Daoy (cell line): ENCODE measurements at regions not wholly inside any gene's neighbourhood (a gene's known extent, or its start where the extent isn't known, plus 50 kb on each side); places are given as distances from the start of the nearest gene placed in this dataset.
"Not testable (repeated sequence)": the region's sequence is repeated elsewhere in the genome, so short reads cannot be mapped to it uniquely, and the experiment has no call there.

ENCODE experiments used
- DNase-seq: peaks from one replicate; pipeline ENCODE4 v3.0.0-alpha.2; 2015; ENCODE audit warnings: low read depth

- DNase-seq = no peak
Measured at GRCh38 chr3:103169289-103169688, 734.5 kb downstream of the ZPLD1 start.

GRCh38 chr3:103170651-103171050 lies 735.8 kb downstream of the ZPLD1 start:
- DNase-seq = no peak

GRCh38 chr3:103173940-103174339 lies 739.1 kb downstream of the ZPLD1 start:
- no peak for DNase-seq

GRCh38 chr3:103181160-103181559 lies 746.3 kb downstream of the ZPLD1 start:
- no peak for DNase-seq

- DNase-seq = no peak
Measured at GRCh38 chr3:103184772-103185171, 750.0 kb downstream of the ZPLD1 start.

DNA sequence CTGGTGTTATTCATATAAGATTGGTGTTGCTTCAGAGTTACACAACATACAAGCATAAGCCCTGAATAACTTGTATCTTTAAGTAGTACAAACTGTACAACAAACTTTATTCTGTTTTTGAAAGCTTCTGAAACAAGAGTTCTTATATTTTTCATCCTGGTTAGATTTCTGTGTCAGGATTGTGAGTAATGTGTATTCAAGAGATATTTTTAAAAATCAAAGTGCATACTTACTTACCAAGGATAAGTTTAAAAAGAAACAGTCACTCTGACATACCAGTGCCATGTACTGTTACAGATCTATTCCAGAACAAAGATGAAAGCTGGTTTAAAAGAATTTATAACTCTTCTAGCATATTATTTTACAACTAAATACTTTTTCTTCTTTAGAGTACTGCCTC lies 755.1 kb downstream of the ZPLD1 start:
- DNase-seq = no peak

DNA sequence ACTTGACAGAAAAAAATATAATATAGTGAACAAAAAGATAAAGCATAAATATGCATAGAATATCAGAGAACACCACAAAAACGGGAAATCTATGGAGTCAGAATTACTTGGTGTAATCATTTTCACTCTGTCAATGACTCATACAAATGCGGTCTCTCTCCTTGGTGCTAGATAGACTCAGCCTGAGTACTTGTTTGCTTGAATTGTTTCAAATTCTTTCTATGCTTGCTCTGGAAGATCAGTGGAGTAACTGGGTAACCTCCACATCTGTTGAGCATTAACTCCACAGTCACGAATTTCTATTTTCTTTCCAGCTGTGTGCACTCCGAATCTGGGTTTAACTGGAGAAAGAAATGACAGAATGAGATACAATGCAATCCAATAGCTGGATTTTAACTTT lies 760.4 kb downstream of the ZPLD1 start:
- DNase-seq = no peak

DNA sequence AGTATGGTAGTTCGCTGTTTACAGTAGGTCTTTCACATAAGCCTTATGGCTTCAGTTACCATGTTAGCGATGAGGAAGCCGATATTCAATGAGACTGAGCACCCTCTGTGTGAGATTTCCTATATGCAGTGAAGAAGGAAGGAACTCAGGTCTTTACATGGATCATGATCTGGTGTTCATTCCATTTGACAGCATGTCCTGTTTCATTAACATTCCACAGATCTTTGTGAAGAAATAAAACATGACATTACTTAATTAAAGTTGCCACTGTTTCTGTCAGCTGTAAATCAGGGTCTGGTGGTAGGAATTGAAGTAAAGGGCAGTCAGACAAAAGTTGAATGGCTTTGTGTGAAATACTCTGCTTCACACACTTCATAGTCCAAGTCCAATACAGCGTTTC lies 768.6 kb downstream of the ZPLD1 start:
- no peak for DNase-seq

DNA sequence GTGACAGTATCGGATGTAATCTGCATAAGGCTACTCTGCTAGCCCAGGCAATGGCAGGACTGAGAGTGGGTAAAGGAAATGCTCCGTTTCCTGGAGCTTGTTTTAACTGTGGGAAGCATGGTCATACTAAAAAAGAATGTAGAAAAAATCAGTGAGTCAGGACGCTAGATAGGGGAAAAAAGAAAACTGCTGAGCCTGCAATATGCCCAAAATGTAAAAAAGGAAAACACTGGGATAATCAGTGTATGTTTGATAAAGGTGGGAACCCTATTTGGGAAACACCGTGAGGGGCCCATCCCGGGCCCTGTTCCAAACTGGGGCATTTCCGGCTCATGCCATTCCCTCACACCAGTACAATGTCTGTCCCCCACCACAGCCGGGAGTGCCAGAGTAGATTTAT lies 775.8 kb downstream of the ZPLD1 start:
- DNase-seq = no peak

GRCh38 chr3:103218146-103218545 lies 783.3 kb downstream of the ZPLD1 start:
- DNase-seq = no peak

GRCh38 chr3:103218793-103219192 lies 784.0 kb downstream of the ZPLD1 start:
- DNase-seq = no peak

- no peak for DNase-seq
Measured at GRCh38 chr3:103227651-103228050, 792.8 kb downstream of the ZPLD1 start.

DNA sequence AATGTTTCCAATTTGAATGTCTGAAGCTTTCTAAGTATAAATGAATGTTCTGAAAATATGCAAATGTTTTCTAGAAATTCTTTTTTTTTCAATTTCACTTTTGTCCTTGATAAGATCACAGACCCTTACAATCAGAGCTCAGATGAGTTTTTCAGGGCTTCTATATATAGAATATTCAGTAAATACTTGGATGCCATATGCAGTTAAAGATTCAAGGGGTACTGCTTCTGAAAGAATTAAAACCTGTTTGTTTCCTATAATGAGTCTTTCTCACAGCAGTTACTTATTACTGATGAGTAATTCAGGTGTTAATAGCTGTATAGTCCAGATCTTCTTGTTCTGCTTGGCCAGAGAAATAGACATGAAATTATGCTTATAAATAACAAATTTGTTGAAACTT lies 812.6 kb downstream of the ZPLD1 start:
- no peak for DNase-seq

- DNase-seq = not testable (repeated sequence)
Measured at GRCh38 chr3:103254827-103255226, 820.0 kb downstream of the ZPLD1 start.

GRCh38 chr3:103269287-103269686 lies 834.5 kb downstream of the ZPLD1 start:
- DNase-seq = no peak

GRCh38 chr3:103271575-103271974 lies 836.8 kb downstream of the ZPLD1 start:
- no peak for DNase-seq

DNA sequence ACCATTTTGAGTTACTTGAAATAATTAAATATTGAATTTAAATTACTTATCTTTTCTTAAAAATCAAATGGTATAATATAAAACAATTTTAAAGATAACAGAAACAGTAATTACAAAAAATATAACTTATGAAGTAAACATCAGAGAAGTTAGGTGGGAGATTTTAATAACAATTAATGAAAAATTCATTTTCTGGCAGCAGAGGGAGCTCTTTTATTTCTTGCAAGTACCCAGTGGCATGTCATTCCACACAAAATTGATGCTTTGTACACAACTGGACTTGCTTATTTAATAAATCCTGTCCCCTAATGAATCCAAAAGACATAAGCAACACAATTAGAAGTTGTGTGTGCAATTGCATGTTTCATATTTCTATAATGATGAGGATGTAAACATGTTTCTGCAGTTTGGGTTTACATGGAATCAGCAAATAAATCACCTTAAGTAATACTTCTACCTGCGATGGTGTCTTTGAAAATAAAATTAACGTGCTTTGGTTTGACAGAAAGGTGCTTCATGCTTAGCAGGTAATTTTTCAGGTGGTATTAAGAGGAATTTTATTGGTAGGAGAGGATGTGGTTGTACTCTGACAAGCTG lies 861.3 kb downstream of the ZPLD1 start:
- no peak for DNase-seq

DNA sequence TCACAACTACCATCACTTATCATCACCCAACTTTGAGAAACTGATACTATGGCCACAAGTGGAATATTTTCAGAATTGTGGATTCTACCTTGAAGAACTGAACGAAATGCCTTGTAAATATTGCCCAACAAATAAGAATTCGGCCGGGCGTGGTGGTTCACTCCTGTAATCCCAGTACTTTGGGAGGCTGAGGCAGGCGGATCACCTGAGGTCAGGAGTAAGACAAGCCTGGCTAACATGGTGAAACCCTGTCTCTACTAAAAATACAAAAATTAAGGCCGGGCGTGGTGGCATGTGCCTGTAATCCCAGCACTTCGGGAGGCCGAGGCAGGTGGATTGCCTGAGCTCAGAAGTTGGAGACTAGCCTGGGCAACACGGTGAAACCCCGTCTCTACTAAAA lies 862.7 kb downstream of the ZPLD1 start:
- DNase-seq = not testable (repeated sequence)

DNA sequence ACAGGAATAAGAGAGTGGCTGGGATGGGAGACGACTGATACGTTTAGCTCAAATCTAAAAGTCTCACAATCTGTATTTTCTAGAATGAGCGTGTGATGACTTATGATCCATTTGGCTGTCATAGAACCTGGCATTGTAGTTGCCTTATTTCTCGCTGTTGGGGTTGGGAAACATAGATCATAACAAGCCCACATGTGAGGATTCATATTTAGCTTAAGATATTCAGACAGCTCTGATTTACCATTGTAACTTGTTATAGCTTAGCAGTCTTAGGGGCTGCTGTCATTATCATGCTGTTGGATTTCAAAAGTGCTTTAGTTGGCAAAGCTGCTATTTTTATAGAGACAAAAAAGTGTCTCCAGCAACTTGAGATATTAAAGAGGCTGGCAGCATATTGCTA lies 871.3 kb downstream of the ZPLD1 start:
- DNase-seq = no peak

GRCh38 chr3:103308921-103309320 lies 874.1 kb downstream of the ZPLD1 start:
- DNase-seq = no peak

DNA sequence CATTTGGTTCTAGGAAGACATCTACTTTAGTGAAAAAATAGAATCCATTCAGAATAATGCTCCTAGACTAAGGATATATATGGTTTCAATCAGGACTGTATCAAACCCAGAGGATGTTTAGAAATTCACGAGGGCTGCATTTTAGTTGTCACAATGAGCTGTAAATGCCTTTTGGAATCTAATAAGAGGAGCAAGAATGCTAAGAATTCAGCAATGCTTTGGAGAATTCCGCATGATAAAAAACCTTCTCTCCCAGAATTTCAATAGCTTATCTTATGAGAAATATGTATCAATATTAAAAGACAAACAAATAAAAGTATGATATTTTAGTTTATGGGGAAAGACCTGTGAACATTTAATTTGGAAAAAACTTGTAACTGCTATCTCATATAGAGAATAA lies 885.1 kb downstream of the ZPLD1 start:
- no peak for DNase-seq

- DNase-seq = no peak
Measured at GRCh38 chr3:103337179-103337845, 902.5 kb downstream of the ZPLD1 start.

- DNase-seq = no peak
Measured at GRCh38 chr3:103341078-103341606, 906.3 kb downstream of the ZPLD1 start.
